K562 (cell line): ENCODE measurements at regions not wholly inside any gene's neighbourhood (a gene's known extent, or its start where the extent isn't known, plus 50 kb on each side); places are given as distances from the start of the nearest gene placed in this dataset.

ENCODE experiments used
- ETV5 ChIP-seq: sonication (generic); formaldehyde crosslinking; IDR thresholded peaks from 2 replicates; pipeline ENCODE4 v1.4.0; 2020; ENCODE audit warnings: low read depth, mild to moderate bottlenecking, missing genetic modification reagents
- GTF3C2 ChIP-seq: IDR thresholded peaks from 3 replicates; pipeline ENCODE4 v1.6.1; 2011; ENCODE audit warnings: borderline replicate concordance, mild to moderate bottlenecking, moderate library complexity; ENCODE audit not compliant: insufficient read length; ENCODE audit errors: extremely low read depth
- TF ChIP-seq, protein P1 (sequence below): IDR thresholded peaks from 2 replicates; pipeline ENCODE4 v1.6.1; 2016; ENCODE audit warnings: missing genetic modification characterization, missing compliant biosample characterization

DNA sequence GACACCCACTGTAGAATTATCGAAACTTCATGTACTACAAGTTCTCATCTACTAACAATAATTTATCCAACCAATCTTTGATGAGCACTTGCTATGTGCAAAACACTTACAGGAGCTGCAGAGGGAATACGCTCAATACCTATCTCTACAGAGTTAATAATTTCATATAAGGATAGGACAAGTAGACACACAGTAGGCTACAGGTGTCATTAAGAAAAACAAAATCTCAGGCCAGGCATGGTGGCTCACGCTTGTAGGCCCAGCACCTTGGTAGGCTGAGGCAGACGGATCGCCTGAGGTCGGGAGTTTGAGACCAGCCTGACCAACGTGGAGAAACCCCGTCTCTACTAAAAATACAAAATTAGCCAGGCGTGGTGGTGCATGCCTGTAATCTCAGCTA, 91.3 kb upstream of the PLEKHM1 start (continued):
- TF ChIP-seq, protein P1, sequence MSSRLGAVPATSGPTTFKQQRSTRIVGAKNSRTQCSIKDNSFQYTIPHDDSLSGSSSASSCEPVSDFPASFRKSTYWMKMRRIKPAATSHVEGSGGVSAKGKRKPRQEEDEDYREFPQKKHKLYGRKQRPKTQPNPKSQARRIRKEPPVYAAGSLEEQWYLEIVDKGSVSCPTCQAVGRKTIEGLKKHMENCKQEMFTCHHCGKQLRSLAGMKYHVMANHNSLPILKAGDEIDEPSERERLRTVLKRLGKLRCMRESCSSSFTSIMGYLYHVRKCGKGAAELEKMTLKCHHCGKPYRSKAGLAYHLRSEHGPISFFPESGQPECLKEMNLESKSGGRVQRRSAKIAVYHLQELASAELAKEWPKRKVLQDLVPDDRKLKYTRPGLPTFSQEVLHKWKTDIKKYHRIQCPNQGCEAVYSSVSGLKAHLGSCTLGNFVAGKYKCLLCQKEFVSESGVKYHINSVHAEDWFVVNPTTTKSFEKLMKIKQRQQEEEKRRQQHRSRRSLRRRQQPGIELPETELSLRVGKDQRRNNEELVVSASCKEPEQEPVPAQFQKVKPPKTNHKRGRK (tag): no peak
- no peak for TF ChIP-seq ETV5
- TF ChIP-seq GTF3C2: no peak
